ENCODE measurements at regions not wholly inside any gene's neighbourhood (a gene's known extent, or its start where the extent isn't known, plus 50 kb on each side); places are given as distances from the start of the nearest gene placed in this dataset.

DNA sequence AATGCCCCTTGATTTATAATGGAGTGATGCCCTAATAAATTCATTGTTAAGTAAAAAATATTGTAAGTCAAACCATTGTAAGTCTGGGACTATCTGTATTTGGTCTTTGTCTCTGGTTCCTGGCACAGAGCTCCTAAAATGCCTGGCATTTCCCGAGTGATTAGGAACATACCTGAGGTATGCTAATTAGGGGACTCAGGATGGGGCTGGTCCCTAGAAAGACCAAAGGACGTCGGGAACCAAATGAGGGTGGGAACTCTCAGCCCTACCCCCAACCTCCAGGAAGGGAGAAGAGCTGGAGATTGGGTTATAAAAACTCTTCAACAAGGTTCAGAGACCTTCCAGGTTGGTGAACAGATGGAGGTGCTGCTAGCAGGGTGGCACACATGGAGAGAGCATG, 82.6 kb upstream of the ARG1 start:
- TF ChIP-seq, protein P1, sequence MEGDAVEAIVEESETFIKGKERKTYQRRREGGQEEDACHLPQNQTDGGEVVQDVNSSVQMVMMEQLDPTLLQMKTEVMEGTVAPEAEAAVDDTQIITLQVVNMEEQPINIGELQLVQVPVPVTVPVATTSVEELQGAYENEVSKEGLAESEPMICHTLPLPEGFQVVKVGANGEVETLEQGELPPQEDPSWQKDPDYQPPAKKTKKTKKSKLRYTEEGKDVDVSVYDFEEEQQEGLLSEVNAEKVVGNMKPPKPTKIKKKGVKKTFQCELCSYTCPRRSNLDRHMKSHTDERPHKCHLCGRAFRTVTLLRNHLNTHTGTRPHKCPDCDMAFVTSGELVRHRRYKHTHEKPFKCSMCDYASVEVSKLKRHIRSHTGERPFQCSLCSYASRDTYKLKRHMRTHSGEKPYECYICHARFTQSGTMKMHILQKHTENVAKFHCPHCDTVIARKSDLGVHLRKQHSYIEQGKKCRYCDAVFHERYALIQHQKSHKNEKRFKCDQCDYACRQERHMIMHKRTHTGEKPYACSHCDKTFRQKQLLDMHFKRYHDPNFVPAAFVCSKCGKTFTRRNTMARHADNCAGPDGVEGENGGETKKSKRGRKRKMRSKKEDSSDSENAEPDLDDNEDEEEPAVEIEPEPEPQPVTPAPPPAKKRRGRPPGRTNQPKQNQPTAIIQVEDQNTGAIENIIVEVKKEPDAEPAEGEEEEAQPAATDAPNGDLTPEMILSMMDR (IDR thresholded peaks at IDR 0.05): no peak
- TF ChIP-seq EP300 (IDR thresholded peaks at IDR 0.05): no peak
- TF ChIP-seq POLR2A (IDR thresholded peaks at IDR 0.05): no peak

Data from sigmoid colon (tissue), 4 donors.